ENCODE measurements at regions not wholly inside any gene's neighbourhood (a gene's known extent, or its start where the extent isn't known, plus 50 kb on each side); places are given as distances from the start of the nearest gene placed in this dataset.

DNA sequence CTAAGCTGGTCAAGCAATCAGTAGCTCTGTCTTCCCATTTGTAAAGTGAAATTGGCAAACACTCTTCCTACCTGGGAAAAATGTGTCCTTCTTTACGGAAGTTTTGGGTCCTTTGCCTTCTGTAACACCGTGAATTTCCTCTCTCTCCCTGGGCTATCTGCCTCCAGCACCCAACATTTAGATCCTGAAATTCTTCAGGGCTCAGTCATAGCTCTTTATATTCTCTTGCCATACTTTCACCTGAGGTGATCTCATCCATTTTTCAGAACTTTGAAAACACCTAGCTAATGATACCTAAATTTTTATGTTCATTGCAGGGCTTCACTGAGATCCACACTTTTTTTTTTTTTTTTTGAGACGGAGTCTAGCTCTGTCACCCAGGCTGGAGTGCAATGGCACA lies 1042.2 kb downstream of the DIAPH3 start:
- TF ChIP-seq, protein P1, sequence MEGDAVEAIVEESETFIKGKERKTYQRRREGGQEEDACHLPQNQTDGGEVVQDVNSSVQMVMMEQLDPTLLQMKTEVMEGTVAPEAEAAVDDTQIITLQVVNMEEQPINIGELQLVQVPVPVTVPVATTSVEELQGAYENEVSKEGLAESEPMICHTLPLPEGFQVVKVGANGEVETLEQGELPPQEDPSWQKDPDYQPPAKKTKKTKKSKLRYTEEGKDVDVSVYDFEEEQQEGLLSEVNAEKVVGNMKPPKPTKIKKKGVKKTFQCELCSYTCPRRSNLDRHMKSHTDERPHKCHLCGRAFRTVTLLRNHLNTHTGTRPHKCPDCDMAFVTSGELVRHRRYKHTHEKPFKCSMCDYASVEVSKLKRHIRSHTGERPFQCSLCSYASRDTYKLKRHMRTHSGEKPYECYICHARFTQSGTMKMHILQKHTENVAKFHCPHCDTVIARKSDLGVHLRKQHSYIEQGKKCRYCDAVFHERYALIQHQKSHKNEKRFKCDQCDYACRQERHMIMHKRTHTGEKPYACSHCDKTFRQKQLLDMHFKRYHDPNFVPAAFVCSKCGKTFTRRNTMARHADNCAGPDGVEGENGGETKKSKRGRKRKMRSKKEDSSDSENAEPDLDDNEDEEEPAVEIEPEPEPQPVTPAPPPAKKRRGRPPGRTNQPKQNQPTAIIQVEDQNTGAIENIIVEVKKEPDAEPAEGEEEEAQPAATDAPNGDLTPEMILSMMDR (IDR thresholded peaks at IDR 0.05): no peak
- no peak for TF ChIP-seq POLR2A (IDR thresholded peaks at IDR 0.05)
- TF ChIP-seq POLR2AphosphoS5 (IDR thresholded peaks at IDR 0.05): no peak

All from prostate gland (tissue), 2 donors.